Activated CD8-positive, alpha-beta memory T cell treated with anti-CD3 and anti-CD28 coated beads for 4 hours (primary cell): ENCODE measurements at regions not wholly inside any gene's neighbourhood (a gene's known extent, or its start where the extent isn't known, plus 50 kb on each side); places are given as distances from the start of the nearest gene placed in this dataset.

Experiments used
- DNase-seq, 2 donors: peaks; one replicate each; pipeline ENCODE4 v3.0.0-alpha.2; 2020; ENCODE audit warnings: low read depth in 2 of 2

DNA sequence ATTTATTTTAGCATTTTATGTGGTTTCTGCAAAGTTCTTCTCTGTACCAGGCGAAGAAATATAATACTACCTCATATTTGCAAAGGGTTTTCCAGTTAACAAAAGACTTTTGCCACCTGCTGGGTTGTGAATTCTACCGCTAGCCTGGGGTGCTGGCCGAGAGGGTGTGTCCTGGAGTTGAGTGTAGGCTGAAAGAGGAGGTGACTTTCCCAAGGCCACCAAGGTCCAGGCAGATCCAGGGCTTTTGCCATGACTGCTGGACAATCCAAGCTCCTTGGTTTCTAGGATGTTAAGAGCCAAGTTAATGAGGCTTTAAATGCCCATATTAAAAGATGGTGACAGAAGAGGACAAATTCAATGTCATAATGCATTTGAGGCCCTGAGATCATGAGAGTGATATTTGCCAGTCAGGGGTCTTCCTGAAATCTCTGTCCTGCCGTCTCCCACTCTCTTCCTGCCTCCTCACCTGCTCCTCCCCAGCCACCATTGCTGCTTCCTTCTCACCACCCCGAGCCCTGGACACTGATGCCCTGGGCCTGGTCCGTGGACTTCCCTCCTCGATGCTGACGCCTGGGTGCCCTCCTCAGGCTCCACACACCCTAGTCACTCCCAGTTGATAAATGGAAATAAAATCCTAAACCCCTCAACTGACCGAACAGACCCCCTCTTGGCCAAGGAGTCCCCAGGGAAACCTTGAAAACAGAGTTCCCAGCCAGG is 825.6 kb downstream of the TBC1D22A start:
- DNase-seq = no peak

DNA sequence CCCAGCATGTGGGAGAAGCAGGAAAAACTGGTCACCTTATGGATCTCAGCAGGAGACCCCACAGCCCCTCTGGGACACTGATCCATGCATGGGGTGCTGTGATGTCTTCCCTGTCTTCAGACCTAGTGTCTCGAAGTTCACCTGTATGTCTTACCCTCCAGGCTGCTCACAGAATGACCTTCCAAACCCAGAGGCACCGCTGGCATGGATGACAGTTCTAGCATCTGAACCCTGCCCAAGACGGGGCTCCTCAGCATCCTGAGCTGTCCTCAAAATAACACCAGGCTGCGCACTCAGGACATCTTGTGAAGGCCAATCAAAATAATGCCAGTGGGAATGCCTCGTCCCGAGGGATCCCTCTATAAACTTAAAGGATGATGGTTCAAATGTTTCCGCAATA is 824.9 kb downstream of the TBC1D22A start:
- DNase-seq = no peak

DNA sequence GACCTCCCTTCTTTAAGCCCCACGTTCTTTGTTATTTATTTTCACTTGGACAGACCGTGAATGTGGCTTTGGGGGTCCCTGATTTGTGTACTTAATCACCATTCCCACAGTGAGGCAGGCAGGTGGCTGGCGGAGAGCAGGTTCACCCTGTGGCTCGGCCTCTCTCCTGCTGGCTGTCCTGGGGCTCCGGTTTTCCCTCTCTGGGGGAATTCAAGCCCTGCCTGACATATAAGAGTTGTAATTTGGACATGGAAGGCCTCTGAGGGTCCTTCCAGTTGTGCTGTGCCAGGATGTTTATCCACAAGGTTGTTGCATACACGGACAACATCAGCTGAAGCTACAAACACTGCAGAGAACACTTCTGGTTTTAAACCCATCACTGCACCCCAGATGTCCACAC is 824.5 kb downstream of the TBC1D22A start:
- no peak for DNase-seq

DNA sequence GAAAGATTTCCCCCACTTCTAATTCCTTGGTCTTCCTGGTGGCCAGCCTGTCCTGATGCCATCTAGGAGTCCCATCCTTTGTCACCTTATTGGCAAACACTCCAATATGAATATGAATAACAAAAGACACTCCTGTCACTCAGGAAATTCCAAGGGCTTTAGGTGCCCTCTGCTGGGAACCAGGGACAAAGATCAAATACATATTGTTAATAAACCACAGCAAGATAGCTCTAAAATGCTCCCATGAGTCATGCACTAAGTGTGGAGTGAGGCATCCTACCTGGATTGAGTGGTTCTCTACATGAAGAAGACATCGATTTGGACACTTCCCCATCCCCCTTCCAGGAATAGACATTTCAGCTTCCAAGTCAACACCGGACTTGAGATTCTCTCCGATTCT is 823.6 kb downstream of the TBC1D22A start:
- DNase-seq = no peak

DNA sequence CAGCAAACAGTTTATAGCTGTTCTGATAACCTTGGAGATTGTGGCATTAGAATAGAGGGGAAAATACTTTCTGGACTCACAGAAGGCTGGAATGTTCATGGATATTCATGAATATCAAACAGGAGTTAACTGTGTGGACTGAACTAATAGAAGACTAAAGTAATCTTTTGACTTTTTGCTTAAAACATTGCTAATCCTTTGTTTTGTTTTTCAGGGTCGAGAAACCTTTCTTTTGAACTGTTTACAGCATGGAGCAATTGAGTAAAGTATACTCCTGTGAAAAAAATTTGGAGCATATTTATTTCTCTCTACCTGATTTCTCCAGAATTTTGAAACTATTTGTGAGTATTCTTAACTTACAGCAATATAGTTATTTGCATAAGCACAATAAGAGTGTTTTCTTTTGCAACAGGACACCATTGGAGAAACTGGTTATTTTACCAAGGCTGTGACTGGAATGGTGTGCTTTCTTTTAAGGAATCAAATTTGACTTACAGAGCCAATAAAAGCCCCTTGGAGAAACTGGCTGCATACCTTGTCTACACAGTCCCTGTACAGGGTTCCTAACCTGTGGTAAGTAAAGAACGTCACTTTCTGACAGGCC is 821.6 kb downstream of the TBC1D22A start:
- no peak for DNase-seq

DNA sequence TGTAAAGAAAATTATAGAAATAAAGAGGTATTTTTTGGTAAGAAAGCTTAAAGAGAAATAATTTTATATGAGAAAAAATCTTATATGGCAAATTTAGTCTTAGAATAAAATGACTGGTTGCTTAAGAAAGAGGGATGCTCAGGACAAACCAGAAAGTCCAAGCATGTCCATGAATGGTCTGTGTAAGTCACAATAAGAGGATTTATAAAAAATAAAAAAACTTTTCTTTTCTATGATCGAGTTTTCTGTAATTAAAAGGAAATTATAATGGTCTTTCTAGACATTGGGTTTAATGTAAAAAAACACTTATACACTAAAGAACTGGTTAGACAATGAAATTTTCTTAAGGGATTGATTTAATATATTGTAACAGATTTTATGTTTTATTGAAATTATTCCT is 819.6 kb downstream of the TBC1D22A start:
- no peak for DNase-seq

DNA sequence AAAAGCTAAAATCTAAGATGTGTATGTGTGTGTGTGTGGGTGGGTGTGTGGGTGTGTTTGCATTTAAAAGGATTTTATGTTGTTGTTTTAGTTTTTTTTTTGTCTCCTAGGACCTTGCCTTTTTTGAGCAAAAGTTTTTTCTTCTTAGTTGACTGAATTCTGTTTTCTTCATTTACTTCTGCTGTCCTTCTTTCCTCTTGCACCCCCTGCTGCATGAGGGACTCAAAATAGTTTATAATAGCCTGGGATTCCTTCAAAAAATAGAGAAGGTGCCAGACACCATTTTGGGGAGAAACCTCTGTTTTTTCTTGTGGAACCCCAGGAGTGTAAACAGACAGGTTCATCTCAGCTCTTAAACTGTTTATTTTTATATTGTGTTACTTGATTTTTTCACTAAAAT is 817.7 kb downstream of the TBC1D22A start:
- no peak for DNase-seq

DNA sequence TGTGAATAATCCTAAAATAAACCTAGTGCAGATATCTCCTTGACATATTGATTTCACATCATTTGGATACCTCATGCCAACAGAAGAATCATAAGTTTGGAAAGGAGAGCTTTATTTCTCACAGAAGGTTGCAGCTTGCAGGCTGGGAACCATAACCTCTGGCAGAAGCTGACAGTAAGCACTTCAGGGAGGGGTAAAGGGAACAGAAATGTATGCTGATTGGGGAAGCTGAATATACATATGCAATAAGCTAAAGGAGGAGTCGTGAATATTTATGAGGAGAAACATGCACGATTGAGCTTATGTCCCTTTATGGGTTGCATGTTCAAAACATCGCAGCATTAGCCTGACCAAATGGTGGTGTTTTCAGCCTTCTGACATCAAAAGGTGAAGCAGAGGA is 814.5 kb downstream of the TBC1D22A start:
- DNase-seq = no peak

DNA sequence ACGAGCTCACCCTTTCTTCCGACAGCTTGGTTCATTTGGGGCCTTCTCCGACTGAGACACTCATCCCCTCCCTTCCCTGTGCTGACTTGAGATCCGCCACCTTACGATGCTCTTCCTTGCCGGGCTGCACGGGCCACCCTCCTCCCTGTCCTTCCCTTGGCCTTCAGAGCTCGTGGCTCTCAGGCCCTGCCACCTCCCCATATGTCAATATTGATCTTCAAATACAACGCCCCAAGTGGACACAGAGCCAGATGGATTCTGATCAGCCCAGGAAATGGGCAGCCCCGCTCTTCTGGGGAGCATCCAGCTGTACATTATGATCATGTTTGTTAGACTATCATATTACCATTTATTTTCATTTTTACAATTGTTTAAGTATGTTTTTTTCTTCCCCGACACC is 812.8 kb downstream of the TBC1D22A start:
- DNase-seq = no peak

DNA sequence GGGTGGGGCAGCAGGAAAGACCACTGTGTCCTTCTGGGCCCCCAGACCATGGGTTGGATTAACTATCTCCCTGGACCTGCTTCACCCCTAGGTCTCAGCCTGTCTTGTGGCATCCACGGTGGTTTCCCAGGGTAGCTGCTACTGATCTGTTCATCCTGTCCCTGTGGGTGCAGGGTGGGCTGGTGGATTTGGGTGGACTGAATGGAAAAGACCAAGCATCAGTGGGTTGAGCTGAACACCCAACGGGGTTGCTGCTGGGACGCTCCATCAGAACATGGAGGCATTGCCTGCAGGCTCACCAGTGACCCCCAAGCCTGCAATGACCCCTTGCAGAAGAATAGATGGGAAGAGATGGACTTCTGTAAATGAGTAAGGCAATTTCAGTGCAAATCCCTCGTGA is 812.1 kb downstream of the TBC1D22A start:
- no peak for DNase-seq

DNA sequence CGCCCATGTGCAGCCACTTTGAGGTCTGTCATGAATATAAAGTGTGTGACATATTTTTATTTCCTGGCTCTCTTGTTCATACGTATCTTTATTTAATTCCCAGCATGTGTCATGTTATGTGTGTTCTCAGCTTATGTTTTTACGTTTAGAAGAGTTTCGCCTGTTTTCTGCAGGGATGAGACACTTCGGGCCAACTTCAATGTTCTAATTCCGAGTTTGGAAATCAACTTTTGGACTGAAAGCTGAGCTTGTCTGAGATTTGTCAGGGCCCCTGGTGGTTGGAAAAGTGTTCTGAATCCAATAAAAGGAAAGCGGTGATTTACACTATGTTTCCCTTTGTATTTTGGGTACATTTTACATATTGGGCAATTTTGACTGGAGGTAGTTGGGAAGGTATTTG is 810.7 kb downstream of the TBC1D22A start:
- no peak for DNase-seq

DNA sequence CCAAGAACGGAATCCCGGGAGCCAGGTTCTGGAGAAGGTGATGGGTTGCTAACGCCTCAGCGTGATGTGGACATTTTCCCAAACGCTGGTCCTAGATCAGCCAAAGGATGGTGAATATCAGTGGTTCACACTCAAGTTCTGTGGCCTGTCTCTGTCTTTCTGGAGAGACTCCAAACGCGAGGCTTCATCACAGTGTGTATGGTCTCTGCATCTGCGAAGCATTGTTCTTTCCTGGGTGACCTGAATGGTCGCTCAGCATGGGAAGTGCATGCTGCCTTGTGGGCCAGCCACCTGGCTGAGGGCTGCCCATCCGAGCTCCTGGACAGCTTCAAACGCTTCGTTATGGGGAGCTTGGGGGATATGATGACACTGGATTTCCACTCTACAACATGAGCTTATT is 810.0 kb downstream of the TBC1D22A start:
- DNase-seq = no peak

DNA sequence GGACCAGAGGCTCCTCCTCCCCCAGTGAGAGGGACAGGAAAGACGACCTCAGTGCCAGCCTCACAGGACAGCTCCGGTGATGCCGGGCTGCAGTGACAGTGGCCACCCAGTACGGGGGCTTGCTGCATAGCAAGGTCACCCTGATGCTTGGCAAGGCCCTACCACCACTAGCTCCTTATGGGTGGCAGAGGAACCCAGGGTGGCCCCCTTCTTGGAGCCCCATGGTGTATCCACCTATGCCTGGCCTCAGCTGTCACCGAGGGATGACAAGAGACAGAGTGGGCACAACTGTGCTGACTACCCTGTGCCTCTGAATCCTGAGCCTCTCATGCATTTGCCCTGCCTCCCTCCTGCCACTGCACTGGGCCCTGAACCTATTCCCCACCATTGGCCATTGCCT is 809.2 kb downstream of the TBC1D22A start:
- no peak for DNase-seq

DNA sequence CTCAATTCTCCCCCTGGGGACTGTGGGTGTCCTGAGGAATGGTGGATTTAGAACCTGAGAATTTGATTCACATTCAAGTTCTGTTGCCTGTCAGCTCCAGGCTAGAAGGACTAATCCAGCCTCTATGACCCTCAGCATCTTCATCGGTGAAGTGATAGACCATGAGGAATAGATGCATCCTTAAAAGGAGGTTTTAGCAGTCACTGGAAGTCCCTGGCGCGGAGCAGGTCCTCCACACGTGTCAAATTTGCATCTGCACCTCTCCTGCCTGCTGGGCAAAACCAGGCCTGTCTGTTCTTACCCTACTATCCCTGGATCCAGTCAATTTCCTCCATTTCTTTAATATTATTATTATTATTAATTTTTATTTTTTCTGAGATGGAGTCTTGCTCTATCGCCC is 808.4 kb downstream of the TBC1D22A start:
- no peak for DNase-seq

DNA sequence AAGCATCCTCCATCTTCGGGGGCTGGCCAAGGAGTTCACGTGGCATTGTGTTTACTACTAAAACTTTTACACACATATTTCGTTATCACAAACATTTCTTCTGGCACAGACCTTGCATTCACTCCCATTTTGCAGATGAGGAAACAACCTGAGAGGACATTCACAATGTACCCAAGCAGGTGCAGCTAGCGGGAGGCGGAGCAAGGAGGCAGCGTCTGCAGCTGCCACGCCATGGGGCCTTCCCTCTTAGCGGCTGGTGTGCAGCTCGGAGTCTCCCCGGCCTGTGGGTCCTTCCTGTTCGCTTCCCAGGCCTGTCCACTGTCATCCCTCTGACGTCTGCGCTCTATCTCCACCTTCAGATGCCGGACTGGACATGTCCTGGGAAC is 807.8 kb downstream of the TBC1D22A start:
- DNase-seq = no peak

DNA sequence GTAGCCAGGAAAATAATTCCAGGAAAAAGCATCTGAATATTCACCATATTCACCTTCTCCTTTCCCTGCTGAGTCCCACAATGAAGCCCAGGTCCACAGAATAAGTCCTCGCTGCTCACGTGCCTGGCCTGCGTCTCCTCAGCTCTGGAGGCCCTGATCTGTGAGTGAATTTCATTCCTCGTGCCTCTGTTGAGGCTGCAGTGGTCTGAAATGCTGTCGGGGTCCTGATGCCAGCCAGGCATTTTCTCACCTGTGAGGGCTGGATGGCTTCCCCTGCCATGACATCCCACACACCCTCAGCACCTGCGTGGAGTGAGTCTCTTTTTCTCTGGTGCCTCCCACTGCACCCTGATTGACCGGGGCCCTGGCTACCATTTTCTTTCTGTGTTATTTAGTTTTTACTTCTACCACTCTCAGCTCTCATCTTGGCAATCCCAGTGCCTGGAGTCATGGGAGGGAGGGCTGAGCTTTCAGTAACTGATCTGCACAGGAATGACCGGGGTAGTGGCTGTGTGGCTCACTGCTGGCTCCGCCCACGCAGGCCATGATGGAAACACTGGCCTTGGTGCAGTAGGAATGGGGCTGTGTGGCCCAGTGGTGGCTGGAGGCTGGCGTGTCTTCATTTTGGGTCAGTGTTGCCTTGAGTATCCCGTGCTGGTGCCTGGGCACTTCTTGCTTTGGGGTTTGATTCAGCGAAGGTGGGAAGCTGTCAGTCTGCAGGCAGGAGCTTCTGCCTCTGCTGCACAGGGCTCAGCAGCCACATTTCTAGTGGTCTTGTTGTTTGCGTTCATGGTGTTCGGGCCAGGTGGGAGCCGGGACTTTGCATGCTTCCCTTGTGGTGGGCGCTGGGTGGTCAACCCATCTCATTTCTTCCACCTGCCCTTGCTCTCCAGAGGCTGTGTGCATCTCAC is 807.2 kb downstream of the TBC1D22A start:
- no peak for DNase-seq

DNA sequence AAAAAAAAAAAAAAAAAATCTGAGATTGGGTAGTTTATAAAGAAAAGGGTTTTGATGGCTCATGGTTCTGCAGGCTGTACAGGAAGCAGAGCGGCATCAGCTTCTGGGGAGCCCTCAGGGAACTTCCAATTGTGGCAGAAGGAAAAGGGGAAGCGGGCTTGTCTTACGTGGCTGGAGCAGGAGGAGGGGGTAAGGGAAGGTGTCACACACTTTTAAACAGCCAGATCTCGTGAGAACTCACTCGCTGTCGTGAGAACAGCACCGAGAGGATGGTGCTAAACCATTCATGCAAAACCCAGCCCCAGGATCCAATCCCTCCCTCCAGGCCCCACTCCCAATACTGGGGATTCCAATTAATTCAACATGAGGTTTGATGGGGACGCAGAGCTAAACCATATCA is 806.2 kb downstream of the TBC1D22A start:
- no peak for DNase-seq

DNA sequence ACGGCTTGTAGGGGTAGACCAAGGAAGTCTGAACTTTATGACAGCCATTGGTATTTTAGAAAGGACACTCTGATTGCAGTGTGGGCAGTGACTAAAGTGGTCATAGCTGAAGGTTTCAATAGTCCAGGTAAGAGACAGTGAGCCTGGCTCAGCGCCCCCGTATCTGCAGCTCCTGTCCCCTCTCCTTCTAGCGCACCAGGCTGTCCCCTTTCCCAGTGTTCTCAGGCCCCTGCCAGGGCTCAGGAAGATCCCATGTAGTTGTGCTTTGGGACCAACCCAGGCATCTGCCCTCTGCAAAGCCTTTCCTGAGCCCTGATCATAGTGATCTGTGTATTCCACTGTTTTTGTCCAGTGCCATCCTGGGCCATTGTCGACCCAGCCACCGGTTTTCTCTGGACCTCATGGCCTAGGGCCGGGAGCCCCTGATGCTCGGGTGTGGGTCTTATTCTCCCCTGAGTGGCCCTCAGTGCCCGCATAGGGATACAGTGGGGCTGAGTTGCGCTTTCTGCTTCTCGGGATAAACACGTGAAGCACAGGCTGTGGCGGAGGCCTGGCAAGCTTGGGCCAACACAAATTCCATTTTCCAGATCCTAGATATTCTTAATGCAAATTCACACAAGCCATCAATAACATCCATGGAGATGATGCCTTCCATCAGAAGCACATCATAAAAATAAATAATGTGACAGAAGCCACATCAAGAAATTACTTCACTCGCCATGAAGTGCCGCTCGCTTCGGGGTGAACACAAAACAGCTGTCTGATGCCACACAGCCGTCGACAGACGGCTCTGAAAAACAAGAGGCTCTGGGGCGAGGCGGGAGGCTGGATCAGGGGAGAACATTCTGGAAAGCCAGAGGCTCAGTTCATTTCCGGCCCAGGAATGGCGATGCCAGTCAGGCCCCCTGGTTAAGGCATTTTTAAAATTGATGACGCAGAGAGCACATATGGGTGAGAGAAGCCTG is 805.0 kb downstream of the TBC1D22A start:
- DNase-seq = no peak

DNA sequence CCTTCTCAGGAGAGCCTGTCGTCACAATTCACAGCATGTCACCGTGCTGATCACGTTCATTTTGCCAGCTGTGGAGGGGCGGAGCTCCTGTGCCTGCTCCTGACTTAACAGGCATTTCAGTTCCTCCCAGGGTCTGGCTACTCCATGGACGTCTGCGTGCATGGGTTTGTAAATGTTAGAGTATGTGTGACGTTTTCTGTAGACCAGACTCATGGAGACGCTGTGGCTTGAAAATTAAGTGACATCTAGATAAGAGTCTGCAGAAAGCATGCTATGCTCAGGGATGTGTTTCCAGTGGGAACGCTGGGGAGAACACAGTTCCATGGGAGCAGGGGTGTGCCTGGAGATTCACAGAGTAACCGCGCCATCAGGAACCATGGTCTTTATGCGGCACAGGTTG is 804.0 kb downstream of the TBC1D22A start:
- no peak for DNase-seq

DNA sequence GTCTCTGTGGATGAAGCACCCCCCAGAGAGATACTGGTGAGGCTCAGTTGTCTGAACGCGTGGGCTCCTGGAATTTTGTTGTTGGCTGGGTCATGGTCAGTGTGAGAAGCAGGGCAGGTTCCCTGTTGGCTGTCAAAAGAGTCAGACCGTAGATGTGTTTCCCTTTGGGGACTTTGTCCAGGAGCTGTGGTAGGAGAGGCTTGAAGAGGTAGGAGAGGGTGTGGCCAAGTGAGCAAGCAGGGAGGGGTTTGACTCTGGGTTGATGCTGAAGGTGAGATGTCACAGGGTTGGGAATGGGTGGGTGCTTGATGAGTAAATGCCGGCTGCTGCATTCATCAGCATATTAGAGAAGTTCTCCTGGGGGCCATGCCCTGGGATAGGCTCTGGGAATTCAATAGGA is 803.2 kb downstream of the TBC1D22A start:
- no peak for DNase-seq

DNA sequence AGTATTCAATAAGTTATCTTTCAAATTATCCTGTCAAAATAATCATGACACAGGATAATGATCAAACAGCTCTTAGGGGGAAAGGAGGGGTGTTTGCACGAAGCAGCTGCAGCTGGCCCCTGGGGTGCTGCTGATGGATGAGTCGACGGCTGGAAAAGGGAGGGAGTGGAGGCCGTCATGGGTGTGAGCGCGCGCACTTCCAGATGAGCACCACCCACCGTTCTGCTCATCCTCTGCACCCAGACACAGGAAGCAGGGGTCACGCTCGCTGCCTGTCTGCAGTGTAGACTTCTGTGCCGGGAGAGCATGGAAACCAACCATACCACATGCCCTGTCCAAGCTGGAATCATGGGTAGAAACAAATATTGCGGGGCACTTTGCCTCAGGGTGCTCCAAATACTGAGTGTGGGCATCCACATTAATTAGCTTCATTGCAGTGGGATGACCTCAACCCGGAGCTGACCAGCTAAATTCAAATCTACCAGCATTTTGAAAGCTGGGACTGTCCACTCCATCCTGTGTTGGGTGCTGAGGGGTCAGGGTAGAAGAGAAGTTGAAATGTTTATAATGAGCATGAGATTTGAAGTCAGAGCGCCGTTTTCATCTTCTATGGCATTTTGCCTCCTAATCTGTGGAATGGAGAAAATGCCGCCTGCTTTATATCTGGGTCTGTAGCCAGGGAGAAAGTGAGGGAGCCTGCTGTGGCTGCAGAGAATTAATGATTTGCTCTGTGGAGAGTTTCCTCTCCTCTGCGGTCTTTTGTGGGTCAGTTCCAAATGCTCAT is 802.4 kb downstream of the TBC1D22A start:
- DNase-seq = no peak
